Pulmonary artery endothelial cell (primary cell): ENCODE measurements at regions not wholly inside any gene's neighbourhood (a gene's known extent, or its start where the extent isn't known, plus 50 kb on each side); places are given as distances from the start of the nearest gene placed in this dataset.

Experiments
- DNase-seq: peaks from one replicate; pipeline ENCODE4 v3.0.0-alpha.2; 2011; ENCODE audit warnings: low read depth, low spot score

DNA sequence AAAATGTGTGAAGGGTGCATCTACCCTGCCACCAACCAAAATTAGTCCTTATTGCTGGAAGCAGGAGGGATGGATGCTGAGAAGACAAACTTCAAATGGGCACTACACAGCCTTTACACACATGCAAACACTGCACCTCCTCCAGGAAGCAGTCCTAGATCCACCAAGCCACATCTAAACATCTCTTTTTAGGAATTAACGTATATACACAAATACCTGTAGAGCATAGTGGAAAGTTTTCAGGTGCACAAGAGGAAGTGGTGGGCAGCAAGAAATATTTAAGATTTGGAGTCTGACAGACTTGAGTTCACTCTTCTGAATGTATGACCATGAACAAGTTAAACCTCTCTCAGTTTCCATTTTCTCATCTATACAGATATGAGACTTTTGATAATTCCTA, 456.6 kb upstream of the PROK2 start:
- DNase-seq = no peak

- no peak for DNase-seq
These were observed 455.6 kb upstream of the PROK2 start for GRCh38 chr3:72240531-72240930.

DNA sequence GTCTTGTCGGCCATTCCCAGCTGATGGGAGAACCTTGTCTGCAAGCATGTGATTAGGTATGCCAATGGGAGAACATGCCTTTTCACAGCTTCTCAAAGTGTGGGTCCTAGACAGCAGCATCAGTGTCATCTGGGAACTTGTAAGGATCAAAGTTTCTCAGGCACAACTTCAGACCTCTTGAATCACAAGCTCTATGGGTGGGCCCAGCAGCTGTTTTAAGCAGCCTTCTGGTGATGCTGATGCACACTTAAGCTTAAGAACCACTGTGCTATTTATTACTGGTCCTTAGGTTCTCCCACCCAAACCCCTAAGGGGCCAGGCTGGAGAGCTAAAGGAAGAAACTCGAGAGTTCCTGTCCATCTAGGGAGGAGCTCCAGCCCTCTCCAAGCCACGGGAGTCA, 453.9 kb upstream of the PROK2 start:
- no peak for DNase-seq

DNA sequence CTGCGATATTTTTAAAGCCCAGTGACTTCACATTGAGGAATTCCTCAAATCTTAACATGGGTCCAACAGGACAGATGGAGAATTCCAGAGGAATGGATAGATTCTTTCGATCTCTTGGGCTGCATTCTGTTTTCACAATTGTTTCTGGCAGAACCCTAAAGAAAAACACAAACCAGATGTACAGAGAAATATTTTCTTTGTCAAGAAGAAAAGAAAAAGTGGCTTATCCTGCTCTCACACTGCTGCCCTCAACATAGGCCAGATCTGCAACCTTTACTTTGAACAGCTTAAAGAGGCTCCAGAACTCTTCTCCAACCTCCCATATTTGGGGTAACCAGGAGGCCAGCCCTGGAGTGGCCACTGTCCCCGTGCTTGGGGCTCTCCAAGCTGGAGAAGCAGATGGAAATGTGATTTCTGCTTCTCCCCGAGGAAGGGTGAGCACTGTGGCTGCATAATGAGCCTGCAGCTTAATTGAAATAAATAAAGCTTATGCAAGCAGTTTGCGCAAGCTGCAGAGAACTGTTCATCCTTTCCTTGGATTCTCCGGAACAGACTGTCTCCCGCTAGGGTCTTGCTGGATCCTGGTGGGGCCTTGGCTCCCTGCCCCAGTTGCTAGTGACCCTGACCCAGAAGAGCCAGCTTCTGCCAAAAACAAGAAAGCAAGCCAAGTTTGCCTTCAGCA, 453.2 kb upstream of the PROK2 start:
- no peak for DNase-seq

- DNase-seq = no peak
These were observed 452.7 kb upstream of the PROK2 start for GRCh38 chr3:72237679-72238009.

GRCh38 chr3:72234391-72234790, 449.4 kb upstream of the PROK2 start:
- no peak for DNase-seq

- DNase-seq = no peak
These were observed 448.6 kb upstream of the PROK2 start for GRCh38 chr3:72233571-72233970.

DNA sequence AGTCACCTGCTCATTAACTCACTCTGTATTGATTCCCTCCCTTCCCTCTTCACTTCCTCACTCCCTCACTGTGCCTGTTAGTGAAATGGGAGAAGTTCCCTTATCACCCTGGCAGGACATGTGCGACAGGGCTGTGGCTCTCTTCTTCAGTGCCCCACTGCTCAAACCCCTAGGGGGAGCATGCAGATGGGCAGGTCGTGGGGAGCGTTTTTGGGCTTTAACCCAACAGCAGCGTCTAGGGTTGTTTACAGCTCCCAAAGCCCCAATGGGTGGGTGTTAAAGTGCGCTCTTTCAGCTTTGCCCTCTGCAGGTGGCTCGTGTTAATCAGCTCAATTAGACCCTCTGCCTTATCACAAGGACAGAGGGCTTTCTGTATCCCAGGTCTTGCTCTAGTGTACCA, 447.8 kb upstream of the PROK2 start:
- DNase-seq = no peak

DNA sequence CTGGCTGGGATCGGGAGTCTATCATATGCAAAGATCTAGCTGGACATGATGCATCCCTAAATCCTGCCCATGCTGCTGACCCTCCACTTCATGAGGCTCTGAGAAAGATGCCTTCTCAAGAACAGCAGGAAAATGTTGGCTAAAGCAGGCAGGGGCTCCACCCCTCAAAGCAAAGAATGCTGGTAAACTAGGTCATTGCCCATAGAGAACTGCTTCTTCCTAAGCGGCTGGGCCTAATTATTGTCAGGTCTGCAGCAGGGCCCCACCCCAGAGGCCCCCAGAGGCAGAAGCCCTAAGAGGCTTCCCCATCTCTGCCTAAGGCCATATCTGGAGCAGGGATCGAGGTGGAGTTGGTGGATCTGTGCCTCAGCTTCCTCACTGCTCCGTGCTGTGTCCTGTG, 447.4 kb upstream of the PROK2 start:
- DNase-seq = no peak

GRCh38 chr3:72231439-72232196, 446.7 kb upstream of the PROK2 start:
- no peak for DNase-seq

DNA sequence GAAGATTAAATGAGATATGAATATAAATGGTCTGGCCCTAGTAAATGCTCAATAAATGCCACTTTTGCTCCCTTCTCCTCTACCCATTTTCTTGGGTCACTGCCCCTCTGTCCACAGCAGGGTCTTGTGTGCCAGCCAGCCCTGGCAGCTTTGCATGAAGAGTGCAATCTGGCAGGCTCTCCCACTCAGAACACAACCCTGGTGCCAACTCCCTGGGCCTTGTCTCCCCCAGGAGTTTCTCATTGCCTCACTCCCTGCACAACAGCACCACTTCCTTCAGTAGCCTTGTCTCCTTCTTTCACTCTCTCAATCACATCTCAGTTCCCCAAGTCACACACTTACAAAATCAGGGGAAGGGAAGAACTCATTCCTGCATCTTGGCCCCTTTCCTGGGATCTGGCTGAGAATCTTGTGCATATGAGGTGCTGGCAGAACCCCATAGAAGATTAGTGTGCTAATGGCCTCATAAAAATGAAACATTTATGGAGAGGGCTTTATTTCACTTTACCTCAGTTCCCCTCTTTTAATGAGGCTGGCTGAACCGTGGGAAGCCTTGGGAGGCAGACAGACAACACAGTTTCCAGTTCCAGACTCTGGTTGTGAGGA, 445.9 kb upstream of the PROK2 start:
- no peak for DNase-seq

- DNase-seq = no peak
These were observed 445.0 kb upstream of the PROK2 start for GRCh38 chr3:72229952-72230351.

DNA sequence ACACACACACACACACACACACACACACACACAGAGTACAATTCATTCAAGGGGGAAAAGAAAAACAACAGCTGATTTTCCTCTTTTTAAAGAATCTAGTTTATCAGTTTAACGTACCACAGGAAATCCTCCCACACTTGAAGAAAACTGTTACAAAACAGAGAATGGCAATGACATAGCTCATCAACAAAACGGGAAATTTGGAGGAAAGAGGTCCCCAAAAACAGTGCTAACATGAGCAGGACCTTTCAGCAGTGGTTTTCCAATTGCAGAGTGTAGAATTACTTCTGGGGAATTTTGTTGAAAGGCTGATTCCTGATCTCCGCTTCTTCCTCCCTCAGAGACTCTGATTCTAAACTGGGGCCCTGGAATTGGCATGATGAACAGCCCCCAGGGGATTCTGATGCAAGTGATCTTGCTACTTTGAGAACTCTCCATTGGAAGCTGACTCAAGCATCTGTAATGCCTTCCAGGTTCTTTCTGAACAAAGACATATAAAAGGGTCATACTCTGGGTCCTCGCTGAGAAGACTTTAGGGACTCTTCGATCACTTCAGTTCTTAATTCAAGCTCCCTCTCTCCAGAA, 442.6 kb upstream of the PROK2 start:
- no peak for DNase-seq

GRCh38 chr3:72224804-72225509, 440.0 kb upstream of the PROK2 start:
- no peak for DNase-seq

GRCh38 chr3:72223628-72224027, 438.7 kb upstream of the PROK2 start:
- DNase-seq = no peak

GRCh38 chr3:72223116-72223515, 438.2 kb upstream of the PROK2 start:
- DNase-seq = no peak

DNA sequence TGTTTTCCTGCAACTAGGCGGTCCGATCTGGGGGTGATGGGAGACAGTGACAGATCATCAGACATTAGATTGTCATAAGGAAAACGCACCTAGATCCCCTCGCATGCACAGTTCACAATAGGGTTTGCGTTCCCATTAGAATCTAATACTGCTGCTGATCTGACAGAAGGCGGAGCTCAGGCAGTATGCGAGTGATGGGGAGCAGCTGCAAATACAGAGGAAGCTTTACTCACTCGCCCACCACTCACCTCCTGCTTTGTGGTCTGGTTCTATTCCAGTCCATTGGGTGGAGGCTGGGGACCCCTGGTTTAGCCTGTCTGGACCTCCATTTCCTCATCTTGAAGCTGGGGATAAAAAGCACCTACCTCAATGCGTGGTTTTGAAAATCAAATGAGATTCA, 437.5 kb upstream of the PROK2 start:
- DNase-seq = no peak

- DNase-seq = no peak
These were observed 436.0 kb upstream of the PROK2 start for GRCh38 chr3:72220946-72221345.

DNA sequence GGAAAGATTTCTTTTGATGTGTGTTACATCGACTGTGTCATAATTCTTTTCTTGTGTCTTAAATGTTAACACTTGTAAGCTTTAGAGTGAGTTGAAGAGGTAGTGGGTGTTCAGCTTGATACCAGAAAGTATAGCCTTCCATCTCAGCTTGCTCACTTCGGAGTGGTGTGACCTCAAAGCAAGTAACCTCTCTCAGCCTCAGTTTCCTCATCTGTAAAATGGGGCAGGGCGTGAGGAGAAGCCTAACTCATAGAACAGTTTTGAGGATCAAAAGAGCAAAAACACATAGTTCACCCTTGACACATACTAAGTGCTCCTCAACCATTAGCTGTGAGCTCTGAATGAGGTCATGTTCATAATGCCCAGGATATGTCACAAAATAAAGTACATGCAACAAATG, 434.8 kb upstream of the PROK2 start:
- no peak for DNase-seq

- DNase-seq = no peak
These were observed 432.6 kb upstream of the PROK2 start for GRCh38 chr3:72217570-72217969.

DNA sequence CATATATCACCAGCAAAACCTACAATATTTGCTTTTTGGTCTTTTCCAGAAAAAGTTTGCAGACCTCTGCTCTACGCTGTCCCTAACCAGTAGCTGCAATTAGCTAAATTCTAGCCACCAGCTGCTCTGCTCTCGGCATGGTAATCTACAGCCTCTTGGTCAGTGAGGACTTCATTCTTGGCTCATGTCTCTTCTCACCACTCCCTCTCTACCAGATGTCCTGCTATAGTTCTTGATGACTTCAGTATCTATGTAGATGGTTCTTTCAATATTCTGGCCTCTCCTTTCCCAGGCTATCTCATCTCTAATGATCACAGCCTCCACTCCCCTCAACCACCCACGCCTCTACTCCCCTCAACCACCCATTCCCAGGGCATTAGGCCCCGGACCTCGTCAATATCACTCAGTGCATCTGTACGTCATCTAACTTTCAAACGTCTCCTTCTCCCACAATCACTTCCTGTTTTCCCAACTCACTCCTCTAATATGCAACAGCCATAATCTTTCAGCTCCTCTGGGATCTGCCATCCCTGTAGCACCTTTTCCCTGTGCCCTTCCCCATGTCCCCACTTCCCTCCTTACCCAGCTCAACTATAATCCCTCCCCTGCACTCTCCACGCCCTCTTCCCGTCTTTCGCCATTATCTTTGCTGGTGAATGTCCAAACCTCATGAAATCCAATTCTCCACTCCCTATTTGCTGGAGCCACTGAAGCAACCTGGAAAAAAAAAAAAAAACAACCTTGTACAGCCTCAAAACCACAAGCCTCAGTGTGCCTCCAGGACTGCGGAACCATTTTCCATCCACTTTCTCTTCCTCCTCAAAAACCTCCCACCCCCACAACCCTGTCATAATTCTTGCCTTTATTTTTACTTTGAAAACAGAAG, 429.4 kb upstream of the PROK2 start:
- DNase-seq = no peak
